K562 (cell line): ENCODE measurements at regions not wholly inside any gene's neighbourhood (a gene's known extent, or its start where the extent isn't known, plus 50 kb on each side); places are given as distances from the start of the nearest gene placed in this dataset.
A peak's percentile ranks its signal among the peaks of the same experiment; 100 is the strongest.

Source experiments
- ARID1B ChIP-seq: fragments of 450-650 bp; IDR thresholded peaks from 2 replicates; pipeline ENCODE4 v1.6.1; 2016; ENCODE audit warnings: antibody characterized with exemption, mild to moderate bottlenecking, inconsistent platforms
- FOS ChIP-seq: IDR thresholded peaks from 3 replicates; pipeline ENCODE4 v1.6.1; 2011; ENCODE audit not compliant: insufficient read length; ENCODE audit errors: extremely low read depth
- KLF10 ChIP-seq: fragments of 250-450 bp; sonication (Bioruptor Pico); IDR thresholded peaks from 2 replicates; pipeline ENCODE4 v1.6.1; 2021; ENCODE audit warnings: matching md5 sums
- LCOR ChIP-seq: sonication (generic); formaldehyde crosslinking; IDR thresholded peaks from 2 replicates; pipeline ENCODE4 v1.8.0; 2022; ENCODE audit warnings: mild to moderate bottlenecking, missing genetic modification reagents
- MAFG ChIP-seq: fragments of 450-650 bp; conservative IDR thresholded peaks from 2 replicates; pipeline ENCODE4 v1.6.1; 2016; ENCODE audit warnings: missing genetic modification characterization, missing compliant biosample characterization
- MCM3 ChIP-seq: fragments of 450-650 bp; IDR thresholded peaks from 2 replicates; pipeline ENCODE4 v1.6.1; 2016
- MYC ChIP-seq, 2 experiments: fragments of 250-450 bp in 1 of 2; sonication (Bioruptor Pico) in 1 of 2; IDR thresholded peaks; 2 replicates each; pipeline versions ENCODE4 v1.5.1 to v1.6.1; 2012 to 2021; ENCODE audit warnings: low read depth in 2 of 2, borderline replicate concordance in 1 of 2, improper control_type of control experiment in 1 of 2, low read length in 1 of 2, mild to moderate bottlenecking in 1 of 2, moderate library complexity in 1 of 2
- PHB ChIP-seq: fragments of 250-450 bp; sonication (Bioruptor Pico); IDR thresholded peaks from 2 replicates; pipeline ENCODE4 v1.5.0; 2021
- RERE ChIP-seq: sonication (generic); formaldehyde crosslinking; IDR thresholded peaks from 2 replicates; pipeline ENCODE4 v1.8.0; 2023; ENCODE audit warnings: missing genetic modification reagents, mild to moderate bottlenecking, borderline replicate concordance
- ZKSCAN1 ChIP-seq: fragments of 150-350 bp; IDR thresholded peaks from 2 replicates; pipeline ENCODE4 v1.6.1; 2016; ENCODE audit warnings: low read depth, low read length
- ZNF274 ChIP-seq: IDR thresholded peaks from 2 replicates; pipeline ENCODE4 v1.6.1; 2011; ENCODE audit warnings: low read depth, mild to moderate bottlenecking, low read length, moderate library complexity, borderline replicate concordance
- ZNF324 ChIP-seq: fragments of 250-450 bp; sonication (Bioruptor Pico); IDR thresholded peaks from 2 replicates; pipeline ENCODE4 v1.4.0; 2020; ENCODE audit warnings: mild to moderate bottlenecking
- ZNF507 ChIP-seq: conservative IDR thresholded peaks from 2 replicates; pipeline ENCODE4 v1.6.1; 2017; ENCODE audit warnings: missing genetic modification characterization, missing compliant biosample characterization
- TF ChIP-seq, protein P1 (sequence below): fragments of 450-650 bp; IDR thresholded peaks from 2 replicates; pipeline ENCODE4 v1.7.1; 2018; ENCODE audit warnings: mild to moderate bottlenecking, low read depth; ENCODE audit not compliant: partially characterized antibody
- TF ChIP-seq, protein P2 (sequence below): sonication (generic); formaldehyde crosslinking; IDR thresholded peaks from 2 replicates; pipeline ENCODE4 v1.8.0; 2022; ENCODE audit warnings: mild to moderate bottlenecking, missing genetic modification reagents, borderline replicate concordance
- TF ChIP-seq, protein P3 (sequence below), 3 experiments: fragments of 200-800 bp in 1 of 3; sonication (Bioruptor generic) in 1 of 3; sonication (generic) in 1 of 3; formaldehyde crosslinking in 1 of 3; IDR thresholded peaks; 2 replicates each; pipeline versions ENCODE4 v1.6.1 to v1.8.0; 2016 to 2022; ENCODE audit warnings: mild to moderate bottlenecking in 2 of 3, missing compliant biosample characterization in 2 of 3, missing genetic modification characterization in 2 of 3, missing genetic modification reagents in 1 of 3

DNA sequence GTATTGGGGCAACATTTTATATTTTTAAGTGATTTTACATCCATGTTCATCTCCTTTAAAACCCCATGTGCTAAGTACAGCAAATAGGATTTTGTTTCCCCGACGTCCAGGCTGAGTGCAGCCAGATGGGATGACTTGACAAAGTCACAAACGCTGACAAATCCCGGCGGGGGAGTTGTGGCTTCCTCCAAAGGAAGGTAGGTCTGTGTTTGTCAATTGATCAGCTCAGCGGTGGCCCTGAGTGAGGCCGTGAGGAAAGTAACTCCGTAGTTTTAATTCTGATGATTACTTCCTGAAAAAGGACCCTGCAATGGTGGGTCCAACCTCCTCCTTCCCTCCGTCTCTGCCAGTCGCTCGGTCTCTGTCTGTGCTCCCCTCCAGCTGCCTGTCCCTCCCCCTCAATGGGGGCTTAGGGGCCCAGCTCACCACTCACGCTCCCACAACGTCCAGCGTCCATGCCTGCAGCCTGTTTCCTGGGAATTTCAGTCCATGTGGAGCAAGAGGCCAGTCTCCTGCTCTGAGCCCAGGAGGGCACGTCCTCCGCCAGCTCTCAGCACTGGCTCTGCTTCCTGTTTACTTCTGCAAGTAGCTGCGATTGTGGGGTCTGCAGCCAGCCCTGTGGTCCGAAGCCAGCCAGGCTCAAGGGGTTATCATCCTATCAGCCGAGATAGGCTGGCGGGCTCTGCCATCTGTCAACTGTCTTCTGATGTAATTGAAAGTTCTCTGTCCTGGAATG is 209.4 kb upstream of the FOXF1 start (continued):
- TF ChIP-seq, protein P1, sequence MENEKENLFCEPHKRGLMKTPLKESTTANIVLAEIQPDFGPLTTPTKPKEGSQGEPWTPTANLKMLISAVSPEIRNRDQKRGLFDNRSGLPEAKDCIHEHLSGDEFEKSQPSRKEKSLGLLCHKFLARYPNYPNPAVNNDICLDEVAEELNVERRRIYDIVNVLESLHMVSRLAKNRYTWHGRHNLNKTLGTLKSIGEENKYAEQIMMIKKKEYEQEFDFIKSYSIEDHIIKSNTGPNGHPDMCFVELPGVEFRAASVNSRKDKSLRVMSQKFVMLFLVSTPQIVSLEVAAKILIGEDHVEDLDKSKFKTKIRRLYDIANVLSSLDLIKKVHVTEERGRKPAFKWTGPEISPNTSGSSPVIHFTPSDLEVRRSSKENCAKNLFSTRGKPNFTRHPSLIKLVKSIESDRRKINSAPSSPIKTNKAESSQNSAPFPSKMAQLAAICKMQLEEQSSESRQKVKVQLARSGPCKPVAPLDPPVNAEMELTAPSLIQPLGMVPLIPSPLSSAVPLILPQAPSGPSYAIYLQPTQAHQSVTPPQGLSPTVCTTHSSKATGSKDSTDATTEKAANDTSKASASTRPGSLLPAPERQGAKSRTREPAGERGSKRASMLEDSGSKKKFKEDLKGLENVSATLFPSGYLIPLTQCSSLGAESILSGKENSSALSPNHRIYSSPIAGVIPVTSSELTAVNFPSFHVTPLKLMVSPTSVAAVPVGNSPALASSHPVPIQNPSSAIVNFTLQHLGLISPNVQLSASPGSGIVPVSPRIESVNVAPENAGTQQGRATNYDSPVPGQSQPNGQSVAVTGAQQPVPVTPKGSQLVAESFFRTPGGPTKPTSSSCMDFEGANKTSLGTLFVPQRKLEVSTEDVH, result no peak
- TF ChIP-seq MAFG, result peak; percentile 61
- no peak for TF ChIP-seq KLF10 (CRISPR knock-in tag)
- TF ChIP-seq ZNF507 (tag), result no peak
- TF ChIP-seq FOS, result no peak
- TF ChIP-seq LCOR (CRISPR knock-in tag), result no peak
- TF ChIP-seq MYC (IDR thresholded peaks at IDR 0.05; ENCODE audit: low read depth, low read length), result no peak
- TF ChIP-seq MYC (CRISPR knock-in tag; IDR thresholded peaks at IDR 0.05; ENCODE audit: borderline replicate concordance, low read depth), result no peak
- TF ChIP-seq ZKSCAN1, result no peak
- TF ChIP-seq ZNF324 (CRISPR knock-in tag), result no peak
- TF ChIP-seq ARID1B, result no peak
- TF ChIP-seq RERE (CRISPR knock-in tag), result no peak
- TF ChIP-seq, protein P2, sequence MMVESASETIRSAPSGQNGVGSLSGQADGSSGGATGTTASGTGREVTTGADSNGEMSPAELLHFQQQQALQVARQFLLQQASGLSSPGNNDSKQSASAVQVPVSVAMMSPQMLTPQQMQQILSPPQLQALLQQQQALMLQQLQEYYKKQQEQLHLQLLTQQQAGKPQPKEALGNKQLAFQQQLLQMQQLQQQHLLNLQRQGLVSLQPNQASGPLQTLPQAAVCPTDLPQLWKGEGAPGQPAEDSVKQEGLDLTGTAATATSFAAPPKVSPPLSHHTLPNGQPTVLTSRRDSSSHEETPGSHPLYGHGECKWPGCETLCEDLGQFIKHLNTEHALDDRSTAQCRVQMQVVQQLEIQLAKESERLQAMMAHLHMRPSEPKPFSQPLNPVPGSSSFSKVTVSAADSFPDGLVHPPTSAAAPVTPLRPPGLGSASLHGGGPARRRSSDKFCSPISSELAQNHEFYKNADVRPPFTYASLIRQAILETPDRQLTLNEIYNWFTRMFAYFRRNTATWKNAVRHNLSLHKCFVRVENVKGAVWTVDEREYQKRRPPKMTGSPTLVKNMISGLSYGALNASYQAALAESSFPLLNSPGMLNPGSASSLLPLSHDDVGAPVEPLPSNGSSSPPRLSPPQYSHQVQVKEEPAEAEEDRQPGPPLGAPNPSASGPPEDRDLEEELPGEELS, result no peak
- TF ChIP-seq, protein P3, sequence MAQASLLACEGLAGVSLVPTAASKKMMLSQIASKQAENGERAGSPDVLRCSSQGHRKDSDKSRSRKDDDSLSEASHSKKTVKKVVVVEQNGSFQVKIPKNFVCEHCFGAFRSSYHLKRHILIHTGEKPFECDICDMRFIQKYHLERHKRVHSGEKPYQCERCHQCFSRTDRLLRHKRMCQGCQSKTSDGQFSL (CRISPR knock-in tag; IDR thresholded peaks at IDR 0.05), result no peak
- TF ChIP-seq, protein P3 (tag; IDR thresholded peaks at IDR 0.05), result no peak
- TF ChIP-seq PHB (CRISPR knock-in tag), result no peak
- TF ChIP-seq ZNF274, result no peak
- no peak for TF ChIP-seq MCM3
